ENCODE measurements at regions not wholly inside any gene's neighbourhood (a gene's known extent, or its start where the extent isn't known, plus 50 kb on each side); places are given as distances from the start of the nearest gene placed in this dataset.

DNA sequence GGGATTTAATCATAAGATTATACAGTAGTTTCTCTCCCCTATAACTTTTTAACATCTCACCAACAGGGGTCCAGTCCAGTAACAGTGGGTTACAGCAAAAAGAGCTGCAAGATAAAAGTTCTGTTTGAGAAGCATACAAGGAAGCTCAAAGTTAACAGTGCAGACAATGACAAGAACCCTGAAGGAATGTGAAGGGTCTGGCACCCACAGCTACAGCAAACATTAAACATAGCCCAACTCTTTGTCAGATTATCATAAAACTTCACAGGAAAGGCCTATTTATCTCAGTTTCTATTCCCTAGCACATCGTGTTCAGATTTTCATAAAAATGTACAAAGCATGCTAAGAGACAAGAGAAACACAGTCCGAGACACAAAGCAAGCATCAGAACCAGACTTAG is 309.4 kb downstream of the DIRAS2 start (continued):
- no peak for TF ChIP-seq ZBTB33 (IDR thresholded peaks at IDR 0.05; ENCODE audit: borderline replicate concordance, low read depth)

DNA sequence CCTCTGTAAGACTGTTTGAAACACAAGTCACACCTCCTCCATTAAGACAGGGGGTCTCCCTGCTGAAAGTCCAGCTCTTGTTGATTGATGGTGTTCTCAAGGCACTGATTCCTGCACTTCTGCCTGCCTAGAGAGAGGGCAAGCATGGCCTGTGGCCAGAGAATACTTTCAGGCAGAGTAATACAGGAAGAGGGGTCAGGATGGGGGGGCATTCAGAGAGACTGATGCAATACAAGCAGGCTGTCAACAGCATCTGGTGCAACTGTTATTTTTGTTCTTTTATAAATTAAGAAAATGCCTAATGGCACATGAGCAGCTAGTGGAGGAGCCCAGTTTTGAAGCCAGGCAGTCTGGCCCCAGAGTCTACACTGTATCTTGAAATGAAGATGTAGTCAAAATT is 302.2 kb downstream of the DIRAS2 start:
- H3K9ac ChIP-seq: no peak overlapping the region
- H3K4me3 ChIP-seq (ENCODE audit: low read depth in 2 of 2, low read length in 1 of 2): no peak overlapping the region
- no peak for TF ChIP-seq CHD2 (IDR thresholded peaks at IDR 0.05; ENCODE audit: low read length, partially characterized antibody)
- no peak for TF ChIP-seq GATA2 (CRISPR knock-in tag; IDR thresholded peaks at IDR 0.05)
- TF ChIP-seq NRF1 (IDR thresholded peaks at IDR 0.05; ENCODE audit: low read depth, low read length): no peak
- no peak for TF ChIP-seq TEAD4 (IDR thresholded peaks at IDR 0.05; ENCODE audit: borderline replicate concordance, insufficient read depth)
- no peak for TF ChIP-seq ELF1 (IDR thresholded peaks at IDR 0.05)
- no peak for TF ChIP-seq FOXM1 (IDR thresholded peaks at IDR 0.05; ENCODE audit: low read depth)
- TF ChIP-seq, protein P1, sequence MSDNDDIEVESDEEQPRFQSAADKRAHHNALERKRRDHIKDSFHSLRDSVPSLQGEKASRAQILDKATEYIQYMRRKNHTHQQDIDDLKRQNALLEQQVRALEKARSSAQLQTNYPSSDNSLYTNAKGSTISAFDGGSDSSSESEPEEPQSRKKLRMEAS (IDR thresholded peaks at IDR 0.05; ENCODE audit: low read depth): no peak
- TF ChIP-seq EP300 (IDR thresholded peaks at IDR 0.05; ENCODE audit: borderline replicate concordance in 1 of 2, low read depth in 1 of 2, low read length in 1 of 2): no peak
- no peak for TF ChIP-seq YY1 (IDR thresholded peaks at IDR 0.05; ENCODE audit: low read depth)
- TF ChIP-seq, protein P2, sequence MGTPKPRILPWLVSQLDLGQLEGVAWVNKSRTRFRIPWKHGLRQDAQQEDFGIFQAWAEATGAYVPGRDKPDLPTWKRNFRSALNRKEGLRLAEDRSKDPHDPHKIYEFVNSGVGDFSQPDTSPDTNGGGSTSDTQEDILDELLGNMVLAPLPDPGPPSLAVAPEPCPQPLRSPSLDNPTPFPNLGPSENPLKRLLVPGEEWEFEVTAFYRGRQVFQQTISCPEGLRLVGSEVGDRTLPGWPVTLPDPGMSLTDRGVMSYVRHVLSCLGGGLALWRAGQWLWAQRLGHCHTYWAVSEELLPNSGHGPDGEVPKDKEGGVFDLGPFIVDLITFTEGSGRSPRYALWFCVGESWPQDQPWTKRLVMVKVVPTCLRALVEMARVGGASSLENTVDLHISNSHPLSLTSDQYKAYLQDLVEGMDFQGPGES (IDR thresholded peaks at IDR 0.05; ENCODE audit: low read depth, low read length): no peak
- no peak for TF ChIP-seq TCF12 (IDR thresholded peaks at IDR 0.05)
- no peak for TF ChIP-seq EZH2phosphoT487 (IDR thresholded peaks at IDR 0.05; ENCODE audit: borderline replicate concordance, low read depth)
- no peaks in the 10 kb centered on the region; the same call in 1 of the 2 replicates for H3K9me2 ChIP-seq
- ChIA-PET POLR2A (no interaction called here), CTCF (interaction anchor here (0.6 to 1.5 kb wide), 3 partner anchors 9 to 123 kb away, joined by 3 to 4 read pairs (median 4); no protein-coding TSS in a partner anchor)
- H3K4me2 ChIP-seq: no peak overlapping the region
- H3K9me3 ChIP-seq: no peaks in the 10 kb centered on the region
- no peak overlapping the region for H2AFZ ChIP-seq (ENCODE audit: low read depth)
- H3K36me3 ChIP-seq (replicated peaks in 1 of 2; ENCODE audit: control insufficient read depth in 1 of 2, insufficient read depth in 2 of 2, low read length in 1 of 2): no peaks in the 10 kb centered on the region
- H3K27ac ChIP-seq (ENCODE audit: low read depth in 2 of 2, low read length in 1 of 2): no peak overlapping the region
- H3K4me1 ChIP-seq (ENCODE audit: control insufficient read depth in 1 of 2, insufficient read depth in 2 of 2, low read depth in 1 of 2, low read length in 1 of 2): peaks cover 0 to 4% of the 10 kb centered on the region in 2 experiments; a peak in 1 of 4 replicates
- no peaks in the 10 kb centered on the region for H3K79me2 ChIP-seq (ENCODE audit: insufficient read depth)
- H4K20me1 ChIP-seq (ENCODE audit: insufficient read depth): no peaks in the 10 kb centered on the region
- DNase-seq: no peak
- H3K27me3 ChIP-seq (ENCODE audit: insufficient read depth): no peaks in the 10 kb centered on the region
- H3F3A ChIP-seq (replicated peaks; ENCODE audit: insufficient read depth): no peaks in the 10 kb centered on the region

DNA sequence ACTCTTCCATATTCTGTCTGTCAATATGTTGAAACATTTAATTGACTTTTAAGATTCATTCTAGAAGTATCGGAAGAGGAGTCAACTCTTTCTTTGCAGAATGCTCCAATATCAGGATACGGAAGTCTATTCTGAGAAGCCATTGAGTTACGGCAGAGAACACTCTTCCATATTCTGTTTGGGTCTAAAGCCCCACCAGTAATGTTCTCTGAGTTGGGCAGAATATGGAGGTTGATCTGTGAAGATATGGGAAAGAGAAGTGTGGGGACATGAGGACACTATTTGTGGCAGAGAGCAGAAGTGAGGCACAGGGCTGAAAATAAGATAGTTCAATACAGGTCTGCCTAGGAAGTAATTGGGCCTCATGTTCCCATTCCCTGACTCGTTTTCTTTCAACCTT is 300.0 kb downstream of the DIRAS2 start:
- WGBS (ENCODE audit: low lambda C conversion rate): 60% methylated on average over 4 of the region's 4 CpGs
- H3K9me3 ChIP-seq: no peaks in the 10 kb centered on the region
- H3K36me3 ChIP-seq (replicated peaks in 1 of 2; ENCODE audit: control insufficient read depth in 1 of 2, insufficient read depth in 2 of 2, low read length in 1 of 2): no peaks in the 10 kb centered on the region
- H3K4me2 ChIP-seq: no peak overlapping the region
- ChIA-PET POLR2A (no interaction called here), CTCF (no interaction called here)
- H3K27me3 ChIP-seq (ENCODE audit: insufficient read depth): no peaks in the 10 kb centered on the region
- no peaks in the 10 kb centered on the region for H3F3A ChIP-seq (replicated peaks; ENCODE audit: insufficient read depth)
- no peaks in the 10 kb centered on the region for H3K9me2 ChIP-seq
- no peaks in the 10 kb centered on the region for H4K20me1 ChIP-seq (ENCODE audit: insufficient read depth)
- H2AFZ ChIP-seq (ENCODE audit: low read depth): no peak overlapping the region
- H3K4me1 ChIP-seq (ENCODE audit: control insufficient read depth in 1 of 2, insufficient read depth in 2 of 2, low read depth in 1 of 2, low read length in 1 of 2): peaks cover 0 to 4% of the 10 kb centered on the region in 2 experiments; a peak in 1 of 4 replicates
- H3K27ac ChIP-seq (ENCODE audit: low read depth in 2 of 2, low read length in 1 of 2): no peak overlapping the region
- DNase-seq: no peak
- no peak overlapping the region for H3K4me3 ChIP-seq (ENCODE audit: low read depth in 2 of 2, low read length in 1 of 2)
- no peaks in the 10 kb centered on the region for H3K79me2 ChIP-seq (ENCODE audit: insufficient read depth)
- TF ChIP-seq SMC3 (IDR thresholded peaks at IDR 0.05; ENCODE audit: low read depth, low read length) (no peak), ELF1 (IDR thresholded peaks at IDR 0.05) (no peak), MEF2A (IDR thresholded peaks at IDR 0.05; ENCODE audit: borderline replicate concordance, low read depth) (no peak), YY1 (IDR thresholded peaks at IDR 0.05; ENCODE audit: low read depth) (no peak), FOXJ3 (CRISPR knock-in tag; IDR thresholded peaks at IDR 0.05) (no peak), EZH2phosphoT487 (IDR thresholded peaks at IDR 0.05; ENCODE audit: borderline replicate concordance, low read depth) (no peak), POLR2AphosphoS5 (IDR thresholded peaks at IDR 0.05; ENCODE audit: low read depth, low read length) (no peak)
- TF ChIP-seq, protein P1 (IDR thresholded peaks at IDR 0.05; ENCODE audit: low read depth): no peak
- TF ChIP-seq, protein P3, sequence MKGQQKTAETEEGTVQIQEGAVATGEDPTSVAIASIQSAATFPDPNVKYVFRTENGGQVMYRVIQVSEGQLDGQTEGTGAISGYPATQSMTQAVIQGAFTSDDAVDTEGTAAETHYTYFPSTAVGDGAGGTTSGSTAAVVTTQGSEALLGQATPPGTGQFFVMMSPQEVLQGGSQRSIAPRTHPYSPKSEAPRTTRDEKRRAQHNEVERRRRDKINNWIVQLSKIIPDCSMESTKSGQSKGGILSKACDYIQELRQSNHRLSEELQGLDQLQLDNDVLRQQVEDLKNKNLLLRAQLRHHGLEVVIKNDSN (IDR thresholded peaks at IDR 0.05; ENCODE audit: borderline replicate concordance, low read depth): no peak
- H3K9ac ChIP-seq: no peak overlapping the region

All from SK-N-SH (cell line).